ENCODE measurements at regions not wholly inside any gene's neighbourhood (a gene's known extent, or its start where the extent isn't known, plus 50 kb on each side); places are given as distances from the start of the nearest gene placed in this dataset.
A peak's percentile ranks its signal among the peaks of the same experiment; 100 is the strongest.

GRCh38 chr6:168388641-168389633 is 52.0 kb upstream of the SMOC2 start:
- DNase-seq (ENCODE audit: low spot score): peak; percentile 40
- BruUV-seq (replicated peaks): no TSS peak
- POLR2A ChIA-PET: no interaction called here
- TF ChIP-seq ZNF883 (CRISPR knock-in tag; IDR thresholded peaks at IDR 0.05; ENCODE audit: not compliant biosample characterization): no peak
- no peak for TF ChIP-seq SP5 (CRISPR knock-in tag; IDR thresholded peaks at IDR 0.05; ENCODE audit: borderline replicate concordance, low read depth)
- TF ChIP-seq ZNF296 (CRISPR knock-in tag; conservative IDR thresholded peaks at IDR 0.05): no peak
- 0 out of 2 replicates have a peak, but pooled peaks have one; percentile 29 for TF ChIP-seq ZNF703 (CRISPR knock-in tag; IDR thresholded peaks at IDR 0.05; ENCODE audit: borderline replicate concordance)
- TF ChIP-seq, protein P1, sequence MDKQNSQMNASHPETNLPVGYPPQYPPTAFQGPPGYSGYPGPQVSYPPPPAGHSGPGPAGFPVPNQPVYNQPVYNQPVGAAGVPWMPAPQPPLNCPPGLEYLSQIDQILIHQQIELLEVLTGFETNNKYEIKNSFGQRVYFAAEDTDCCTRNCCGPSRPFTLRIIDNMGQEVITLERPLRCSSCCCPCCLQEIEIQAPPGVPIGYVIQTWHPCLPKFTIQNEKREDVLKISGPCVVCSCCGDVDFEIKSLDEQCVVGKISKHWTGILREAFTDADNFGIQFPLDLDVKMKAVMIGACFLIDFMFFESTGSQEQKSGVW (CRISPR knock-in tag; IDR thresholded peaks at IDR 0.05; ENCODE audit: borderline replicate concordance): no peak
- no peak for TF ChIP-seq MZF1 (CRISPR knock-in tag; IDR thresholded peaks at IDR 0.05; ENCODE audit: borderline replicate concordance)
- no peak for TF ChIP-seq CAMTA2 (CRISPR knock-in tag; IDR thresholded peaks at IDR 0.05; ENCODE audit: borderline replicate concordance)
- TF ChIP-seq, protein P2, sequence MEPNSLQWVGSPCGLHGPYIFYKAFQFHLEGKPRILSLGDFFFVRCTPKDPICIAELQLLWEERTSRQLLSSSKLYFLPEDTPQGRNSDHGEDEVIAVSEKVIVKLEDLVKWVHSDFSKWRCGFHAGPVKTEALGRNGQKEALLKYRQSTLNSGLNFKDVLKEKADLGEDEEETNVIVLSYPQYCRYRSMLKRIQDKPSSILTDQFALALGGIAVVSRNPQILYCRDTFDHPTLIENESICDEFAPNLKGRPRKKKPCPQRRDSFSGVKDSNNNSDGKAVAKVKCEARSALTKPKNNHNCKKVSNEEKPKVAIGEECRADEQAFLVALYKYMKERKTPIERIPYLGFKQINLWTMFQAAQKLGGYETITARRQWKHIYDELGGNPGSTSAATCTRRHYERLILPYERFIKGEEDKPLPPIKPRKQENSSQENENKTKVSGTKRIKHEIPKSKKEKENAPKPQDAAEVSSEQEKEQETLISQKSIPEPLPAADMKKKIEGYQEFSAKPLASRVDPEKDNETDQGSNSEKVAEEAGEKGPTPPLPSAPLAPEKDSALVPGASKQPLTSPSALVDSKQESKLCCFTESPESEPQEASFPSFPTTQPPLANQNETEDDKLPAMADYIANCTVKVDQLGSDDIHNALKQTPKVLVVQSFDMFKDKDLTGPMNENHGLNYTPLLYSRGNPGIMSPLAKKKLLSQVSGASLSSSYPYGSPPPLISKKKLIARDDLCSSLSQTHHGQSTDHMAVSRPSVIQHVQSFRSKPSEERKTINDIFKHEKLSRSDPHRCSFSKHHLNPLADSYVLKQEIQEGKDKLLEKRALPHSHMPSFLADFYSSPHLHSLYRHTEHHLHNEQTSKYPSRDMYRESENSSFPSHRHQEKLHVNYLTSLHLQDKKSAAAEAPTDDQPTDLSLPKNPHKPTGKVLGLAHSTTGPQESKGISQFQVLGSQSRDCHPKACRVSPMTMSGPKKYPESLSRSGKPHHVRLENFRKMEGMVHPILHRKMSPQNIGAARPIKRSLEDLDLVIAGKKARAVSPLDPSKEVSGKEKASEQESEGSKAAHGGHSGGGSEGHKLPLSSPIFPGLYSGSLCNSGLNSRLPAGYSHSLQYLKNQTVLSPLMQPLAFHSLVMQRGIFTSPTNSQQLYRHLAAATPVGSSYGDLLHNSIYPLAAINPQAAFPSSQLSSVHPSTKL (CRISPR knock-in tag; IDR thresholded peaks at IDR 0.05): peak; percentile 34; the same call in 1 of the 2 replicates
- no peak for TF ChIP-seq FOSL2 (CRISPR knock-in tag; IDR thresholded peaks at IDR 0.05)
- TF ChIP-seq SMAD3 (CRISPR knock-in tag; IDR thresholded peaks at IDR 0.05): no peak
- no peak for TF ChIP-seq ELF4 (CRISPR knock-in tag; IDR thresholded peaks at IDR 0.05; ENCODE audit: borderline replicate concordance)
- no peak for TF ChIP-seq TRIM24 (CRISPR knock-in tag; IDR thresholded peaks at IDR 0.05)
- no peak for TF ChIP-seq HDAC2 (CRISPR knock-in tag; IDR thresholded peaks at IDR 0.05)
- no peak for TF ChIP-seq ZIK1 (CRISPR knock-in tag; IDR thresholded peaks at IDR 0.05; ENCODE audit: borderline replicate concordance, low read depth)
- TF ChIP-seq ZNF841 (CRISPR knock-in tag; IDR thresholded peaks at IDR 0.05; ENCODE audit: borderline replicate concordance): no peak
- TF ChIP-seq ZNF644 (CRISPR knock-in tag; IDR thresholded peaks at IDR 0.05; ENCODE audit: low read depth): no peak
- no peak for TF ChIP-seq JUND (CRISPR knock-in tag; IDR thresholded peaks at IDR 0.05)
- TF ChIP-seq, protein P3, sequence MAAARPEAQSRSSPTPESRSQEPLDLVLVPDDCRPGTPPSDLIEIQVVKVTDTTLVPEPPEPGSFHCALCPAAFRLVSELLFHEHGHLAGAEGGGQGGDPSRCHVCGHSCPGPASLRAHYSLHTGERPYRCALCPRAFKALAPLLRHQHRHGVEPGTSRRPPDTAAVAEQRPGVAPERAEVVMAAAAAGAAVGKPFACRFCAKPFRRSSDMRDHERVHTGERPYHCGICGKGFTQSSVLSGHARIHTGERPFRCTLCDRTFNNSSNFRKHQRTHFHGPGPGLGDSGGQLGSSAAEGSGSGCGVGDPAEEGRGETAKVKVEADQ (CRISPR knock-in tag; IDR thresholded peaks at IDR 0.05; ENCODE audit: borderline replicate concordance): no peak
- TF ChIP-seq ZNF260 (CRISPR knock-in tag; IDR thresholded peaks at IDR 0.05; ENCODE audit: borderline replicate concordance, low read depth): no peak

More at GRCh38 chr6:168388641-168389633, 52.0 kb upstream of the SMOC2 start:
- no peaks in the 10 kb centered on the region; the same call in 1 of the 2 replicates for H4K20me1 ChIP-seq (ENCODE audit: insufficient read depth, low read length)
- peaks cover 10 to 36% of the 10 kb centered on the region in 2 experiments; a peak in 4 of 5 replicates for H3K27me3 ChIP-seq (ENCODE audit: control insufficient read depth in 1 of 2, insufficient read depth in 2 of 2, low read length in 2 of 2)
- peak; percentile 90 for ATAC-seq
- H3K27ac ChIP-seq (ENCODE audit: extremely low read length, insufficient read depth, low read length): no peak overlapping the region
- peak overlapping the region in 1 of 3 experiments; percentile 7; a peak in 1 of 6 replicates for H3K4me3 ChIP-seq (replicated peaks in 1 of 3; ENCODE audit: insufficient read depth in 1 of 3, low read depth in 2 of 3, low read length in 3 of 3)
- no peaks in the 10 kb centered on the region for H3K36me3 ChIP-seq (replicated peaks in 1 of 2; ENCODE audit: control insufficient read depth in 1 of 2, insufficient read depth in 2 of 2, low read length in 2 of 2)
- no peak for FAIRE-seq
- intact Hi-C loops (cut with micrococcal nuclease; ENCODE audit: unreplicated experiment) (no loop called here), in situ Hi-C loops (cut with HindIII; ENCODE audit: extremely low pct_ligation_motif_present, low pct_unique_long_range_greater_than_20kb) (no loop called here)
- peak overlapping the region; percentile 20; the same call in 1 of the 2 replicates for H3K4me2 ChIP-seq (ENCODE audit: low read depth, low read length)
- WGBS (ENCODE audit: low lambda C conversion rate): 16% methylated on average over 21 of the region's 32 CpGs
- no peaks in the 10 kb centered on the region for H3K9me3 ChIP-seq (ENCODE audit: low read length)
- no peak overlapping the region for H3K9ac ChIP-seq (ENCODE audit: insufficient read depth, low read depth, low read length)
- peaks cover 11% of the 10 kb centered on the region for H3K4me1 ChIP-seq (ENCODE audit: insufficient read depth, low read length)
- H3K79me2 ChIP-seq (ENCODE audit: insufficient read depth, low read length): no peaks in the 10 kb centered on the region
- CTCF ChIA-PET (ENCODE audit: low intra/inter-chr PET ratio, low total read pairs): no interaction called here
- no peak overlapping the region for H2AFZ ChIP-seq (ENCODE audit: low read length)

Measured in HepG2 (cell line).